ENCODE measurements at regions not wholly inside any gene's neighbourhood (a gene's known extent, or its start where the extent isn't known, plus 50 kb on each side); places are given as distances from the start of the nearest gene placed in this dataset.

GRCh38 chr9:80492221-80492620 is 920.5 kb downstream of the TLE4 start:
- TF ChIP-seq CTCF (IDR thresholded peaks at IDR 0.05): no peak
- no peak for TF ChIP-seq POLR2A (IDR thresholded peaks at IDR 0.05)

All from body of pancreas (tissue), 4 donors.